SK-N-SH (cell line): ENCODE measurements at regions not wholly inside any gene's neighbourhood (a gene's known extent, or its start where the extent isn't known, plus 50 kb on each side); places are given as distances from the start of the nearest gene placed in this dataset.

Experiments used
- CTCF ChIA-PET: fragments of 300-600, 350-600 bp; formaldehyde crosslinking; extraction: SDS; loops from one replicate; lab custom pipeline; 2021; lab: Yijun Ruan, JAX
- POLR2A ChIA-PET: fragments of 350-600 bp; sonication (Branson Sonifier 250); formaldehyde crosslinking; extraction: SDS; loops from one replicate; lab custom pipeline; 2020; ENCODE audit warnings: antibody characterized with exemption, inconsistent platforms; lab: Yijun Ruan, JAX
- DNase-seq: peaks from one replicate; pipeline ENCODE4 v3.0.0; 2012
- H2AFZ ChIP-seq: fragments of 200-600 bp; sonication (generic); 2 replicates; pipeline ENCODE4 v1.8.1; 2016; ENCODE audit warnings: antibody characterized with exemption, mild to moderate bottlenecking, low read depth
- H3F3A ChIP-seq: fragments of 200-600 bp; sonication (generic); replicated peaks from 2 replicates; pipeline ENCODE3; 2016; ENCODE audit warnings: antibody characterized with exemption, mild to moderate bottlenecking; ENCODE audit not compliant: insufficient read depth
- H3K27ac ChIP-seq, 2 experiments: fragments of 200-500 bp in 1 of 2; fragments of 200-600 bp in 1 of 2; sonication (Bioruptor generic) in 1 of 2; sonication (generic), shearing (Covaris generic) in 1 of 2; 2 replicates each; pipeline versions ENCODE4 v1.5.1 to v1.6.1; 2014 to 2016; ENCODE audit warnings: low read depth in 2 of 2, inconsistent platforms in 1 of 2, low read length in 1 of 2, mild to moderate bottlenecking in 1 of 2, mixed read lengths in 1 of 2
- H3K27me3 ChIP-seq: fragments of 200-600 bp; sonication (generic), shearing (Covaris generic); 2 replicates; pipeline ENCODE4 v1.6.1; 2016; ENCODE audit warnings: mixed run types; ENCODE audit not compliant: insufficient read depth
- H3K36me3 ChIP-seq, 2 experiments: fragments of 200-500 bp in 1 of 2; fragments of 200-600 bp in 1 of 2; sonication (Bioruptor generic) in 1 of 2; sonication (generic) in 1 of 2; replicated peaks in 1 of 2; 2 replicates each; pipeline versions ENCODE3 to v1.5.1; 2014 to 2016; ENCODE audit warnings: low read length in 1 of 2, mild to moderate bottlenecking in 1 of 2; ENCODE audit not compliant: insufficient read depth in 2 of 2, control insufficient read depth in 1 of 2
- H3K4me1 ChIP-seq, 2 experiments: fragments of 200-500 bp in 1 of 2; fragments of 200-600 bp in 1 of 2; sonication (Bioruptor generic) in 1 of 2; sonication (generic), shearing (Covaris generic) in 1 of 2; 2 replicates each; pipeline versions ENCODE4 v1.5.1 to v1.6.1; 2014 to 2016; ENCODE audit warnings: low read depth in 1 of 2, low read length in 1 of 2, mixed run types in 1 of 2; ENCODE audit not compliant: insufficient read depth in 2 of 2, control insufficient read depth in 1 of 2
- H3K4me2 ChIP-seq: fragments of 200-600 bp; sonication (generic), shearing (Covaris generic); 2 replicates; pipeline ENCODE4 v1.6.1; 2017; ENCODE audit warnings: mixed run types
- H3K4me3 ChIP-seq, 2 experiments: fragments of 200-500 bp in 1 of 2; fragments of 200-600 bp in 1 of 2; sonication (Bioruptor generic) in 1 of 2; sonication (generic), shearing (Covaris generic) in 1 of 2; 2 replicates each; pipeline versions ENCODE4 v1.5.1 to v1.8.1; 2014 to 2016; ENCODE audit warnings: low read depth in 2 of 2, inconsistent platforms in 1 of 2, low read length in 1 of 2, mild to moderate bottlenecking in 1 of 2, mixed read lengths in 1 of 2, moderate library complexity in 1 of 2
- H3K79me2 ChIP-seq: fragments of 200-600 bp; sonication (generic); 2 replicates; pipeline ENCODE4 v1.8.1; 2017; ENCODE audit warnings: mild to moderate bottlenecking; ENCODE audit not compliant: insufficient read depth
- H3K9ac ChIP-seq: fragments of 200-600 bp; sonication (generic); 2 replicates; pipeline ENCODE4 v1.6.1; 2017; ENCODE audit warnings: mixed run types
- H3K9me2 ChIP-seq: fragments of 200-600 bp; sonication (generic); 2 replicates; pipeline ENCODE4 v1.6.1; 2017; ENCODE audit warnings: mixed run types
- H3K9me3 ChIP-seq: fragments of 200-600 bp; sonication (generic); 2 replicates; pipeline ENCODE4 v1.6.1; 2017; ENCODE audit warnings: mixed run types, mild to moderate bottlenecking, moderate library complexity
- H4K20me1 ChIP-seq: fragments of 200-600 bp; sonication (generic); 2 replicates; pipeline ENCODE4 v1.6.1; 2017; ENCODE audit warnings: mild to moderate bottlenecking, mixed run types; ENCODE audit not compliant: insufficient read depth
- CHD2 ChIP-seq: fragments of 150-350 bp; IDR thresholded peaks from 2 replicates; pipeline ENCODE4 v1.6.1; 2018; ENCODE audit warnings: low read length; ENCODE audit not compliant: partially characterized antibody
- ELF1 ChIP-seq: IDR thresholded peaks from 2 replicates; pipeline ENCODE4 v1.4.0; 2012
- EP300 ChIP-seq, 2 experiments: IDR thresholded peaks; 2 replicates each; pipeline versions ENCODE4 v1.4.0 to v1.6.1; 2012; ENCODE audit warnings: borderline replicate concordance in 1 of 2, low read depth in 1 of 2, low read length in 1 of 2
- FOSL2 ChIP-seq: IDR thresholded peaks from 2 replicates; pipeline ENCODE4 v1.4.0; 2012; ENCODE audit warnings: low read depth, mild to moderate bottlenecking, moderate library complexity, borderline replicate concordance
- FOXJ3 ChIP-seq: sonication (generic); formaldehyde crosslinking; IDR thresholded peaks from 2 replicates; pipeline ENCODE4 v1.5.1; 2020; ENCODE audit warnings: mild to moderate bottlenecking, missing genetic modification reagents
- GATA2 ChIP-seq: sonication (generic); formaldehyde crosslinking; IDR thresholded peaks from 2 replicates; pipeline ENCODE4 v1.5.0; 2020; ENCODE audit warnings: mild to moderate bottlenecking, missing genetic modification reagents
- JUND ChIP-seq: IDR thresholded peaks from 2 replicates; pipeline ENCODE4 v1.4.0; 2012
- MEF2A ChIP-seq: IDR thresholded peaks from 2 replicates; pipeline ENCODE4 v1.4.0; 2012; ENCODE audit warnings: low read depth, borderline replicate concordance
- PBX3 ChIP-seq: IDR thresholded peaks from 2 replicates; pipeline ENCODE4; 2012
- POLR2AphosphoS5 ChIP-seq: IDR thresholded peaks from 2 replicates; pipeline ENCODE4 v1.6.1; 2012; ENCODE audit warnings: low read depth, low read length
- RAD21 ChIP-seq: IDR thresholded peaks from 2 replicates; pipeline ENCODE4 v1.6.1; 2012; ENCODE audit warnings: mild to moderate bottlenecking, low read length
- RCOR1 ChIP-seq: fragments of 150-350 bp; IDR thresholded peaks from 2 replicates; pipeline ENCODE4 v1.6.1; 2017; ENCODE audit warnings: antibody characterized with exemption, low read length
- REST ChIP-seq: IDR thresholded peaks from 2 replicates; pipeline ENCODE4 v1.6.1; 2012; ENCODE audit warnings: mild to moderate bottlenecking, low read depth, low read length, moderate library complexity
- RXRA ChIP-seq: IDR thresholded peaks from 2 replicates; pipeline ENCODE4 v1.4.0; 2012; ENCODE audit warnings: low read depth, mild to moderate bottlenecking, borderline replicate concordance
- SIN3A ChIP-seq: IDR thresholded peaks from 2 replicates; pipeline ENCODE4 v1.6.1; 2012; ENCODE audit warnings: low read depth, mild to moderate bottlenecking, low read length, moderate library complexity, borderline replicate concordance
- SMC3 ChIP-seq: IDR thresholded peaks from 2 replicates; pipeline ENCODE4 v1.6.1; 2012; ENCODE audit warnings: low read depth, low read length, improper control_type of control experiment
- TEAD4 ChIP-seq: IDR thresholded peaks from 2 replicates; pipeline ENCODE4 v1.4.0; 2012; ENCODE audit warnings: mild to moderate bottlenecking, borderline replicate concordance; ENCODE audit not compliant: insufficient read depth
- WGBS: methylation state at CpG from one replicate; pipeline ENCODE4 v1.1.6; 2017; ENCODE audit warnings: low lambda C conversion rate; 5-methylcytosine and 5-hydroxymethylcytosine counted together

GRCh38 chr7:110139056-110139455 is 951.9 kb upstream of the LRRN3 start:
- ChIA-PET POLR2A (no interaction called here), CTCF (no interaction called here)
- H3K9ac ChIP-seq = no peak overlapping the region

GRCh38 chr7:110142939-110143526 is 947.9 kb upstream of the LRRN3 start:
- WGBS = 8% methylated on average over 1 of the region's 1 CpG
- Histone ChIP-seq H3K36me3 (no peaks in the 10 kb centered on the region), H3K9ac (no peak overlapping the region), H3K27me3 (no peaks in the 10 kb centered on the region), H3K4me1 (no peaks in the 10 kb centered on the region; a peak in 1 of 4 replicates), H3K4me2 (no peak overlapping the region), H3K4me3 (no peak overlapping the region), H3K9me2 (no peaks in the 10 kb centered on the region), H3K27ac (no peak overlapping the region; a peak in 1 of 4 replicates), H2AFZ (no peak overlapping the region), H3K79me2 (no peaks in the 10 kb centered on the region), H3F3A (no peaks in the 10 kb centered on the region), H4K20me1 (no peaks in the 10 kb centered on the region), H3K9me3 (no peaks in the 10 kb centered on the region)
- ChIA-PET POLR2A (no interaction called here), CTCF (no interaction called here)
- TF ChIP-seq EP300 (IDR thresholded peaks at IDR 0.05; ENCODE audit: borderline replicate concordance in 1 of 2, low read depth in 1 of 2, low read length in 1 of 2) = no peak
- no peak for TF ChIP-seq JUND
- no peak for TF ChIP-seq CHD2
- TF ChIP-seq RCOR1 = peak; percentile 21; the same call in 1 of the 2 replicates
- TF ChIP-seq GATA2 (CRISPR knock-in tag) = peak; percentile 33; the same call in 1 of the 2 replicates
- peak; percentile 11 for DNase-seq

More at GRCh38 chr7:110139056-110139455, 951.9 kb upstream of the LRRN3 start:
- H3K4me2 ChIP-seq = no peak overlapping the region
- no peak for DNase-seq
- H3K9me2 ChIP-seq = no peaks in the 10 kb centered on the region
- H3F3A ChIP-seq = no peaks in the 10 kb centered on the region
- no peaks in the 10 kb centered on the region for H3K79me2 ChIP-seq
- no peaks in the 10 kb centered on the region for H3K9me3 ChIP-seq
- no peak overlapping the region for H3K27ac ChIP-seq
- no peaks in the 10 kb centered on the region for H4K20me1 ChIP-seq
- no peak overlapping the region for H2AFZ ChIP-seq
- no peaks in the 10 kb centered on the region; a peak in 1 of 4 replicates for H3K4me1 ChIP-seq
- no peaks in the 10 kb centered on the region for H3K36me3 ChIP-seq
- H3K27me3 ChIP-seq = no peaks in the 10 kb centered on the region
- TF ChIP-seq RCOR1 = no peak
- TF ChIP-seq, all 33 proteins: peak for 0
- no peak overlapping the region for H3K4me3 ChIP-seq

GRCh38 chr7:110144599-110144998 is 946.3 kb upstream of the LRRN3 start:
- no peak overlapping the region for H3K27ac ChIP-seq
- no peaks in the 10 kb centered on the region for H3K36me3 ChIP-seq
- no peaks in the 10 kb centered on the region; a peak in 1 of 4 replicates for H3K4me1 ChIP-seq
- ChIA-PET POLR2A (no interaction called here), CTCF (no interaction called here)
- 10% methylated on average over 1 of the region's 1 CpG for WGBS
- H3K27me3 ChIP-seq = no peaks in the 10 kb centered on the region
- no peaks in the 10 kb centered on the region for H4K20me1 ChIP-seq
- H3K9ac ChIP-seq = no peak overlapping the region
- H3K4me2 ChIP-seq = no peak overlapping the region
- no peaks in the 10 kb centered on the region for H3K9me3 ChIP-seq
- DNase-seq = no peak
- H3K79me2 ChIP-seq = no peaks in the 10 kb centered on the region
- no peaks in the 10 kb centered on the region for H3K9me2 ChIP-seq
- no peak overlapping the region for H2AFZ ChIP-seq
- H3K4me3 ChIP-seq = no peak overlapping the region
- no peaks in the 10 kb centered on the region for H3F3A ChIP-seq
- no peak for TF ChIP-seq SMC3
- TF ChIP-seq MEF2A = no peak
- no peak for TF ChIP-seq TEAD4
- TF ChIP-seq REST = no peak
- TF ChIP-seq EP300 (IDR thresholded peaks at IDR 0.05; ENCODE audit: borderline replicate concordance in 1 of 2, low read depth in 1 of 2, low read length in 1 of 2) = no peak
- TF ChIP-seq GATA2 (CRISPR knock-in tag) = no peak
- no peak for TF ChIP-seq POLR2AphosphoS5
- TF ChIP-seq RXRA = no peak
- TF ChIP-seq SIN3A = no peak
- no peak for TF ChIP-seq ELF1
- no peak for TF ChIP-seq FOSL2
- TF ChIP-seq RAD21 = no peak
- no peak for TF ChIP-seq PBX3
- TF ChIP-seq FOXJ3 (CRISPR knock-in tag) = no peak
- no peak for TF ChIP-seq JUND
